GM23248 (cell line): ENCODE measurements at regions not wholly inside any gene's neighbourhood (a gene's known extent, or its start where the extent isn't known, plus 50 kb on each side); places are given as distances from the start of the nearest gene placed in this dataset.
A peak's percentile ranks its signal among the peaks of the same experiment; 100 is the strongest.

ENCODE experiments used
- DNase-seq: peaks from one replicate; pipeline ENCODE4 v3.0.0-alpha.2; 2015
- H2AFZ ChIP-seq: fragments of 200-600 bp; sonication (generic); 2 replicates; pipeline ENCODE4 v1.6.1; 2016; ENCODE audit warnings: antibody characterized with exemption
- H3F3A ChIP-seq: fragments of 200-600 bp; sonication (generic); 2 replicates; pipeline ENCODE4 v1.6.1; 2016; ENCODE audit warnings: mild to moderate bottlenecking, antibody characterized with exemption, mixed run types; ENCODE audit not compliant: insufficient read depth
- H3K27ac ChIP-seq: fragments of 200-600 bp; sonication (generic); 2 replicates; pipeline ENCODE4 v1.5.1; 2016; ENCODE audit warnings: mild to moderate bottlenecking
- H3K27me3 ChIP-seq: fragments of 200-600 bp; sonication (generic); replicated peaks from 2 replicates; pipeline ENCODE4 v1.6.1; 2016; ENCODE audit warnings: mild to moderate bottlenecking; ENCODE audit not compliant: insufficient read depth
- H3K36me3 ChIP-seq: fragments of 200-600 bp; sonication (generic); 2 replicates; pipeline ENCODE4 v1.6.1; 2016; ENCODE audit warnings: low read depth, mild to moderate bottlenecking
- H3K4me1 ChIP-seq: fragments of 200-600 bp; sonication (generic); 2 replicates; pipeline ENCODE4 v1.6.1; 2016; ENCODE audit warnings: mild to moderate bottlenecking; ENCODE audit not compliant: insufficient read depth
- H3K4me2 ChIP-seq: fragments of 200-600 bp; sonication (generic); one replicate; pipeline ENCODE4 v1.6.1; 2016; ENCODE audit warnings: mild to moderate bottlenecking; ENCODE audit not compliant: unreplicated experiment
- H3K4me3 ChIP-seq: fragments of 200-600 bp; sonication (generic); 2 replicates; pipeline ENCODE4 v1.5.1; 2016; ENCODE audit warnings: mild to moderate bottlenecking
- H3K79me2 ChIP-seq: fragments of 200-600 bp; sonication (generic); 2 replicates; pipeline ENCODE4 v1.6.1; 2016; ENCODE audit warnings: mild to moderate bottlenecking; ENCODE audit not compliant: insufficient read depth
- H3K9ac ChIP-seq: fragments of 200-600 bp; sonication (generic); 2 replicates; pipeline ENCODE4 v1.6.1; 2016; ENCODE audit warnings: mild to moderate bottlenecking
- H3K9me2 ChIP-seq: fragments of 200-600 bp; sonication (generic); 2 replicates; pipeline ENCODE4 v1.6.1; 2016; ENCODE audit warnings: mixed run types, mild to moderate bottlenecking, moderate library complexity; ENCODE audit not compliant: insufficient read depth
- H3K9me3 ChIP-seq: fragments of 200-600 bp; sonication (generic); one replicate; pipeline ENCODE4 v1.6.1; 2017; ENCODE audit warnings: low read depth
- H4K20me1 ChIP-seq: fragments of 200-600 bp; sonication (generic); 2 replicates; pipeline ENCODE4 v1.6.0; 2016; ENCODE audit not compliant: insufficient read depth
- EZH2 ChIP-seq: fragments of 200-600 bp; sonication (generic); IDR thresholded peaks from 2 replicates; pipeline ENCODE4 v1.6.1; 2018; ENCODE audit warnings: antibody characterized with exemption, mild to moderate bottlenecking; ENCODE audit not compliant: insufficient read depth, poor library complexity, severe bottlenecking
- EZH2phosphoT487 ChIP-seq: fragments of 200-600 bp; sonication (generic); IDR thresholded peaks from 2 replicates; pipeline ENCODE4 v1.6.1; 2018; ENCODE audit warnings: antibody characterized with exemption, moderate library complexity, mild to moderate bottlenecking, low read depth; ENCODE audit not compliant: insufficient read depth
- WGBS, 2 experiments: methylation state at CpG; one replicate each; pipeline ENCODE4 v1.1.6; 2015 to 2017; ENCODE audit warnings: low lambda C conversion rate in 2 of 2, low coverage in 1 of 2; ENCODE audit errors: missing lambda C conversion rate in 2 of 2; 5-methylcytosine and 5-hydroxymethylcytosine counted together
- in situ Hi-C: fragments of 300-500 bp; cut with MboI; formaldehyde crosslinking; loops from 2 replicates; pipeline ENCODE4 v1.15.0; 2020

DNA sequence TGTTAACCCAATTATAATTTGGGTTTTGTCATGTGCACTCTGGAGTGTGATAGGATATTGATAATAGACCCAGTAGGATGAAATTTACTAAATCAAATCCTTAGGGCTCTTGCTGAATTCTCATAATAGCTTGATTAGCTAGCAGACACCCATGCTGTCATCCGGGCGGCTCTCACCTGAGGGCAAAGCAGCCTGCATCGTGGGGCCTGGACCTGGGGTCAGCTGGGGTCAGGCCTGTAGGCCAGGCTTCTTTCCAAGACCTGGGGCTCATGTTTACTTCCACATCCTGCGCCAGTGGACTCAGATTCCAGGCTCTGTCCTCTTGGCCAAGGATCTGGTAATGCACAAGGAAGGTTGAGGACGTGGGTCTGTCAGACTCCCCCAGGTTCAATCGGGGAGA, 486.3 kb downstream of the NPHP4 start:
- 33 to 43% methylated on average over 6 of the region's 6 CpGs for WGBS, 2 experiments
- Histone ChIP-seq H3K4me3 (no peak overlapping the region), H2AFZ (no peak overlapping the region), H4K20me1 (no peaks in the 10 kb centered on the region), H3K9me2 (no peaks in the 10 kb centered on the region), H3K9ac (no peak overlapping the region), H3K4me1 (no peaks in the 10 kb centered on the region), H3F3A (no peaks in the 10 kb centered on the region), H3K27me3 (no peaks in the 10 kb centered on the region), H3K4me2 (no peak overlapping the region), H3K79me2 (no peaks in the 10 kb centered on the region), H3K9me3 (no peaks in the 10 kb centered on the region), H3K36me3 (no peaks in the 10 kb centered on the region), H3K27ac (no peak overlapping the region)
- in situ Hi-C loops: loop anchor here (25.0 kb wide), 1 partner anchor 406 kb away; no protein-coding TSS in a partner anchor
- DNase-seq: no peak
- TF ChIP-seq EZH2 (no peak), EZH2phosphoT487 (no peak)

DNA sequence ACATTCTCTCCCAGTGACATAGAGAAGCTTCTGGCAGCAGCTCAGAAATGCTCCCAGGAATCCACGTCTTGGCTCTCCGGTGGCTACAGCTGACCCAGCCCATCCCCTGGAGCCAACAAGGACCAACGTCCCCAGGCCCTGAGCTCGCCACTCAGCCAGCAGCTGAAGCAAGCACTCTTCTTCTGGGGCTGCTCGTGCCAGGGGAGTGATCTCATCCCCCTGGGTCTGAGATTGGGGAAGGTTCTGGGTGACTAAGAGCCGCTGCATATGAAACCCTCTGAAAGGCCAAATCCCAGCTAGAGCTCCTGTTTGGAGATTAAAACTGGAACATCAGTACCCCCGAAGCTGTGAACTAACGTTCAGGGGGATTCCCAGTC, 487.9 kb downstream of the NPHP4 start:
- no peak overlapping the region for H3K4me2 ChIP-seq
- no peaks in the 10 kb centered on the region for H4K20me1 ChIP-seq
- no peaks in the 10 kb centered on the region for H3F3A ChIP-seq
- no peaks in the 10 kb centered on the region for H3K79me2 ChIP-seq
- in situ Hi-C loops: loop anchor here (25.0 kb wide), 1 partner anchor 408 kb away; no protein-coding TSS in a partner anchor
- H3K27me3 ChIP-seq: no peaks in the 10 kb centered on the region
- H3K4me3 ChIP-seq: no peak overlapping the region
- no peak for TF ChIP-seq EZH2
- no peak for TF ChIP-seq EZH2phosphoT487
- H3K4me1 ChIP-seq: no peaks in the 10 kb centered on the region
- H3K36me3 ChIP-seq: no peaks in the 10 kb centered on the region
- no peak overlapping the region for H2AFZ ChIP-seq
- no peaks in the 10 kb centered on the region for H3K9me2 ChIP-seq
- no peak overlapping the region for H3K27ac ChIP-seq
- 3 to 6% methylated on average over 8 of the region's 8 CpGs for WGBS, 2 experiments
- no peak overlapping the region for H3K9ac ChIP-seq
- DNase-seq: peak; percentile 24
- H3K9me3 ChIP-seq: no peaks in the 10 kb centered on the region

DNA sequence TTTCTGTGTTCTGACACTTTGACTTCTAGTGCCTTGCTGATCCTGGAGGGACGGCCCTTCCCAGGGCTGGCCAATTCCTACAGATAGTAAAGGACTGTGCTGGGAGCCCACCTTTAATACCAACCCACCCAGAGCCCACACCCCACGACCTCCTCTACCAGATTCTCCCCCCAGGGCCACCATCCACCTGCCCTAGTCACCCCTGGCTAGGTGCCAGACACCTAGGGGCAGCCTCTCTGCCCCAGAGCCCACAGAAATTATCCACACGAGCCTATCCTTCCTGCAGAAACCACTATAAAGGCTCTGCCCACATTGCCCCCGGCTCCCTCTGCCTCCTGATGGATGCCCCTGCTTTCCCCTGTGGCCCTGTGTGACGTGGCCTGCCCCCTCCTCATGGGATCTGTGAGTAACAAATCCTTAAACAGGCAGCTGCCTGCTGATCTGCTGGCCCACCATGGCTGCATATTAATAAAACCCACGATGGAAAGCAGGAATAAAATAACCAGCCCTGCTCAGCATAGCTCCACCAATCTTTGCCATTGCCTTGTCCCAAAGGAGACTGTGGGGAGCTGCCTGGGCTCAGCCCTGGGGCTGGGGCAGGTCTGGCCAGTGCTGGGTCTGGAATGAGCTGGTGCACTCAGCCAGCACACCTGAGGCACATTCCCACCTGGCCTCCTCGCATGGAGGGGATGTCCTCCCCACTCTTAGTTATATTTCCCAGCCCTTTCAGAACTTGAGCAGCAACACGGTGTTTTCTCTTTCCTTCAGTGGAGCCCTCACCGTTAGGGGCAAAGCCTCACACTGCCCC, 488.5 kb downstream of the NPHP4 start:
- Histone ChIP-seq H3K9me2 (no peaks in the 10 kb centered on the region), H3K9me3 (no peaks in the 10 kb centered on the region), H4K20me1 (no peaks in the 10 kb centered on the region), H3K79me2 (no peaks in the 10 kb centered on the region), H3K4me2 (no peak overlapping the region), H3K9ac (no peak overlapping the region), H3K36me3 (no peaks in the 10 kb centered on the region), H3F3A (no peaks in the 10 kb centered on the region), H3K27ac (no peak overlapping the region), H3K27me3 (no peaks in the 10 kb centered on the region), H2AFZ (no peak overlapping the region), H3K4me3 (no peak overlapping the region), H3K4me1 (no peaks in the 10 kb centered on the region)
- 13 to 16% methylated on average over 9 of the region's 9 CpGs for WGBS, 2 experiments
- in situ Hi-C loops: loop anchor here (25.0 kb wide), 1 partner anchor 409 kb away; no protein-coding TSS in a partner anchor
- no peak for DNase-seq
- no peak for TF ChIP-seq EZH2
- TF ChIP-seq EZH2phosphoT487: no peak

DNA sequence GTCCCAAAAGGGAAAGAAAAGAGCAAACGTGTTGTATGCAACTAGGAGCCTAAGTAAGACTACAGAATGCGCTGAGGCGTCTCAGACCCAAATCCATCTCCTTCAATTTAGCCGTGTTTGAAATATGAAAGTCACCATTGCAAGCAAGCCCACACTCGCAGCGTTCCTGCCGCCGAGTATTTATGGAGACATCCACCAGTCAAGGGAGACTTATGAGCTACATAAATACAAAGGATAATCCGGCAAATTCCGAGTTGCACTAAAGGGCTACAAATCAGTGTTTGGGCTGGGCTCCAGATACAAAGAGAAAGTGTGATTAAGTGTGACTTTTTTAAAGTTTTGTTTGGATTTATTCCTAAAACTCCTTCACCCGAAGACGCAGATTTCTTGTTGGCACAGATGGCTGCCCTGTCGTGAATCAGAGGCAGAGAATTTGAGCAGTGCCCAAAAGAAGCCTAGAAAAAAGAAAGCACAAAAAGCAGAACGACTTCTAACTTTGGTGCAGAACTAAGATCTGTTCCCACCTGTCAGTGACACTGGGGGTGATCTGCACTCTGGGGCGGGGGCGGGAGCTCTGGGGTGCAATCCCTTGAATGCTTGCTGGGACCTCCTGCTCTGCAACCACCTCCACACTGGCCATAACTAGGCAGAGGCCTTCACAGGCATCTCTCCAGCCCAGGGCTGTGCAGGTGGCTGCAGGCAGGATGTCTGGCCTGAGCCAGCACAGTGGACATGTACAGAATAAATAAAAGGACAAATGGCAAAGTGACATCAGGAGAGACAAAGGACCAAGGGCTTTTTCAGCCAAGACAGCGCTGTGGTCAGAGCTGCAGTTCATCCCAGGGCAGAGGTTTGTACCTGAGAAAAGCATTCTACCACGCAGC, 489.7 kb downstream of the NPHP4 start:
- Histone ChIP-seq H3K79me2 (no peaks in the 10 kb centered on the region), H3K4me2 (no peak overlapping the region), H2AFZ (no peak overlapping the region), H3K4me1 (no peaks in the 10 kb centered on the region), H3K27me3 (no peaks in the 10 kb centered on the region), H3K36me3 (no peaks in the 10 kb centered on the region), H4K20me1 (no peaks in the 10 kb centered on the region), H3K4me3 (no peak overlapping the region), H3K9ac (no peak overlapping the region), H3F3A (no peaks in the 10 kb centered on the region), H3K27ac (no peak overlapping the region), H3K9me2 (no peaks in the 10 kb centered on the region), H3K9me3 (no peaks in the 10 kb centered on the region)
- in situ Hi-C loops: loop anchor here (25.0 kb wide), 1 partner anchor 410 kb away; no protein-coding TSS in a partner anchor
- TF ChIP-seq EZH2phosphoT487: no peak
- TF ChIP-seq EZH2: no peak
- DNase-seq: peak; percentile 11
- WGBS, 2 experiments: 33 to 34% methylated on average over 18 of the region's 18 CpGs
